Mammary epithelial cell (primary cell): ENCODE measurements at regions not wholly inside any gene's neighbourhood (a gene's known extent, or its start where the extent isn't known, plus 50 kb on each side); places are given as distances from the start of the nearest gene placed in this dataset.

ENCODE experiments used
- EZH2 ChIP-seq: IDR thresholded peaks from 2 replicates; pipeline ENCODE4 v1.6.1; 2012; ENCODE audit warnings: low read length, inconsistent platforms, borderline replicate concordance
- TF ChIP-seq, protein P1 (sequence below), 2 donors: IDR thresholded peaks in 1 of 2; conservative IDR thresholded peaks in 1 of 2; 2 replicates each; pipeline ENCODE4 v1.5.1; 2011 to 2012; ENCODE audit warnings: inconsistent platforms in 2 of 2, low read length in 2 of 2, mild to moderate bottlenecking in 2 of 2, control low read depth in 1 of 2, low read depth in 1 of 2; ENCODE audit not compliant: insufficient read depth in 1 of 2; ENCODE audit errors: extremely low read depth in 1 of 2

DNA sequence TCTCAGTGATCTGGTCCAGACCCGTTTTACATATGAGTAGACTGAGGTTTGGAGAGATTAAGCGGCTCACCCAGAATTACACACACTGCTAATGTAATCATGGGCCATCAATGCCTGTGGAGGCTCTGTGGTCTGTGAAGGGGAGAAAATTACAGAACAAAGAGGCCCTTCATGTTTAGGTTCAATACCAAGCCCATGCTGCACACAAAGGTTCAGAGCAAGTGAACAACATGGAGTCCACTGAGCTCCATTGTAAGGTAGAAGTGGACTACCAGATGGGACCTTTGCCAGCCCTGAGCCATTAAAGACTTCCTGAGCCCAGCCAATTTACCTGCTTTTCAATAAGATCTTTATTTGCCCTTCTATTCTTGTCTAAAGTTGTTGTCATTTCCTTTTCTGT, 109.8 kb downstream of the LUZP4 start:
- no peak for TF ChIP-seq EZH2
- TF ChIP-seq, protein P1, sequence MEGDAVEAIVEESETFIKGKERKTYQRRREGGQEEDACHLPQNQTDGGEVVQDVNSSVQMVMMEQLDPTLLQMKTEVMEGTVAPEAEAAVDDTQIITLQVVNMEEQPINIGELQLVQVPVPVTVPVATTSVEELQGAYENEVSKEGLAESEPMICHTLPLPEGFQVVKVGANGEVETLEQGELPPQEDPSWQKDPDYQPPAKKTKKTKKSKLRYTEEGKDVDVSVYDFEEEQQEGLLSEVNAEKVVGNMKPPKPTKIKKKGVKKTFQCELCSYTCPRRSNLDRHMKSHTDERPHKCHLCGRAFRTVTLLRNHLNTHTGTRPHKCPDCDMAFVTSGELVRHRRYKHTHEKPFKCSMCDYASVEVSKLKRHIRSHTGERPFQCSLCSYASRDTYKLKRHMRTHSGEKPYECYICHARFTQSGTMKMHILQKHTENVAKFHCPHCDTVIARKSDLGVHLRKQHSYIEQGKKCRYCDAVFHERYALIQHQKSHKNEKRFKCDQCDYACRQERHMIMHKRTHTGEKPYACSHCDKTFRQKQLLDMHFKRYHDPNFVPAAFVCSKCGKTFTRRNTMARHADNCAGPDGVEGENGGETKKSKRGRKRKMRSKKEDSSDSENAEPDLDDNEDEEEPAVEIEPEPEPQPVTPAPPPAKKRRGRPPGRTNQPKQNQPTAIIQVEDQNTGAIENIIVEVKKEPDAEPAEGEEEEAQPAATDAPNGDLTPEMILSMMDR (conservative IDR thresholded peaks at IDR 0.05 in 1 of 2, IDR thresholded peaks at IDR 0.05 in 1 of 2; ENCODE audit: extremely low read depth in 1 of 2, insufficient read depth in 1 of 2, low read depth in 1 of 2, low read length in 2 of 2): no peak
